GM10248 (cell line): ENCODE measurements at regions not wholly inside any gene's neighbourhood (a gene's known extent, or its start where the extent isn't known, plus 50 kb on each side); places are given as distances from the start of the nearest gene placed in this dataset.
"Not testable (repeated sequence)": the region's sequence is repeated elsewhere in the genome, so short reads cannot be mapped to it uniquely, and the experiment has no call there.

Experiments
- CTCF ChIA-PET: fragments of 300-600 bp; sonication (Branson Sonifier 250); formaldehyde crosslinking; extraction: SDS; loops from one replicate; lab custom pipeline; 2021; ENCODE audit warnings: antibody characterized with exemption; lab: Yijun Ruan, JAX
- POLR2A ChIA-PET: fragments of 350-650 bp; sonication (Branson Sonifier 250); formaldehyde crosslinking; extraction: SDS; loops from one replicate; lab custom pipeline; 2020; ENCODE audit warnings: antibody characterized with exemption; lab: Yijun Ruan, JAX
- DNase-seq: peaks from one replicate; pipeline ENCODE4 v3.0.0; 2012; ENCODE audit errors: extremely low spot score
- TF ChIP-seq, protein P1 (sequence below): IDR thresholded peaks from 2 replicates; pipeline ENCODE4 v1.5.1; 2012; ENCODE audit warnings: mild to moderate bottlenecking, low read depth; ENCODE audit errors: extremely low read depth, missing control alignments, control extremely low read depth

DNA sequence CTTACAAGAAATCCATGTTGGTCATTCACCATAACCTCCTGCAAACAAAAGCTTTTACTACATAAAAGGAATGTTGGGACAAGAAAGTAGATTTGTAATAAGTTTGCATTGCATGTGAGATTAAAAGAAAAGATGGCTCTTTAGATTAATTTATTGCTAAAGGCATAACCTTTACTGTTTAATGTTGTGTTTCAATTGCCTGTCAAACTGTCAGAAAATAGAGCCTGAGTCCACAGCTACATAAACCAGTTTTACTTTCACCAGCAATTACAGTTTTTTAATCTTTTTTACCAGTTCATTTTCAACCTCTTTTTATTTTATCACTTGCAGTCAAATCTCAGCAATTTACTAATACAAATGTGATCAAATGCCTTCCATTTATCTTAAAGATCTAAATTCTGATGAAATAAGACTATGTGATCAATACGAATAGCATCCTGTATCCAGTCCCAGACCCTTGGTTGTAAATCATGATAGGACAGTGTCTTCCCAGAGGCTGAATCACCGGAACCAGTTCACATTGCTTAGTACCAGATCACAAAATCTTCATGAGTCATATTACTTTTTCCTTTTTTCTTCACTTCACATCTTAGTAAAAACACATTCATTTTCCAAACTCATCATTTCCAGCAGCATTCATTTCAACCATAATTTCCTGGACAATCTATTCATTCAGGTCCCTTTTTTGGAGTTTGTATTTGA, 95.4 kb upstream of the FRG1 start:
- DNase-seq = no peak
- TF ChIP-seq, protein P1, sequence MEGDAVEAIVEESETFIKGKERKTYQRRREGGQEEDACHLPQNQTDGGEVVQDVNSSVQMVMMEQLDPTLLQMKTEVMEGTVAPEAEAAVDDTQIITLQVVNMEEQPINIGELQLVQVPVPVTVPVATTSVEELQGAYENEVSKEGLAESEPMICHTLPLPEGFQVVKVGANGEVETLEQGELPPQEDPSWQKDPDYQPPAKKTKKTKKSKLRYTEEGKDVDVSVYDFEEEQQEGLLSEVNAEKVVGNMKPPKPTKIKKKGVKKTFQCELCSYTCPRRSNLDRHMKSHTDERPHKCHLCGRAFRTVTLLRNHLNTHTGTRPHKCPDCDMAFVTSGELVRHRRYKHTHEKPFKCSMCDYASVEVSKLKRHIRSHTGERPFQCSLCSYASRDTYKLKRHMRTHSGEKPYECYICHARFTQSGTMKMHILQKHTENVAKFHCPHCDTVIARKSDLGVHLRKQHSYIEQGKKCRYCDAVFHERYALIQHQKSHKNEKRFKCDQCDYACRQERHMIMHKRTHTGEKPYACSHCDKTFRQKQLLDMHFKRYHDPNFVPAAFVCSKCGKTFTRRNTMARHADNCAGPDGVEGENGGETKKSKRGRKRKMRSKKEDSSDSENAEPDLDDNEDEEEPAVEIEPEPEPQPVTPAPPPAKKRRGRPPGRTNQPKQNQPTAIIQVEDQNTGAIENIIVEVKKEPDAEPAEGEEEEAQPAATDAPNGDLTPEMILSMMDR = no peak
- ChIA-PET CTCF (no interaction called here), POLR2A (no interaction called here)

DNA sequence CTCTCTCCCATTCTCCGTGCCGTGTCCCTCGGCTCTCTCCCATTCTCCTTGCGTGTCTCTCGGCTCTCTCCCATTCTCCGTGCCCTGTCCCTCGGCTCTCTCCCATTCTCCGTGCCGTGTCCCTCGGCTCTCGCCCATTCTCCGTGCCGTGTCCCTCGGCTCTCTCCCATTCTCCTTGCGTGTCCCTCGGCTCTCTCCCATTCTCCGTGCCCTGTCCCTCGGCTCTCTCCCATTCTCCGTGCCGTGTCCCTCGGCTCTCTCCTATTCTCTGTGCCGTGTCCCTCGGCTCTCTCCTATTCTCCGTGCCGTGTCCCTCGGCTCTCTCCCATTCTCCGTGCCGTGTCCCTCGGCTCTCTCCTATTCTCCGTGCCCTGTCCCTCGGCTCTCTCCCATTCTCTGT, 94.6 kb upstream of the FRG1 start:
- DNase-seq, CTCF ChIA-PET, POLR2A ChIA-PET: not testable (repeated sequence)

DNA sequence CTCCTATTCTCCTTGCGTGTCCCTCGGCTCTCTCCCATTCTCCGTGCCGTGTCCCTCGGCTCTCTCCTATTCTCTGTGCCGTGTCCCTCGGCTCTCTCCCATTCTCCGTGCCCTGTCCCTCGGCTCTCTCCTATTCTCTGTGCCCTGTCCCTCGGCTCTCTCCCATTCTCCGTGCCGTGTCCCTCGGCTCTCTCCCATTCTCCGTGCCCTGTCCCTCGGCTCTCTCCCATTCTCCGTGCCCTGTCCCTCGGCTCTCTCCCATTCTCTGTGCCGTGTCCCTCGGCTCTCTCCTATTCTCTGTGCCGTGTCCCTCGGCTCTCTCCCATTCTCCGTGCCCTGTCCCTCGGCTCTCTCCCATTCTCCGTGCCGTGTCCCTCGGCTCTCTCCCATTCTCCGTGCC, 94.1 kb upstream of the FRG1 start:
- DNase-seq, CTCF ChIA-PET, POLR2A ChIA-PET: not testable (repeated sequence)

DNA sequence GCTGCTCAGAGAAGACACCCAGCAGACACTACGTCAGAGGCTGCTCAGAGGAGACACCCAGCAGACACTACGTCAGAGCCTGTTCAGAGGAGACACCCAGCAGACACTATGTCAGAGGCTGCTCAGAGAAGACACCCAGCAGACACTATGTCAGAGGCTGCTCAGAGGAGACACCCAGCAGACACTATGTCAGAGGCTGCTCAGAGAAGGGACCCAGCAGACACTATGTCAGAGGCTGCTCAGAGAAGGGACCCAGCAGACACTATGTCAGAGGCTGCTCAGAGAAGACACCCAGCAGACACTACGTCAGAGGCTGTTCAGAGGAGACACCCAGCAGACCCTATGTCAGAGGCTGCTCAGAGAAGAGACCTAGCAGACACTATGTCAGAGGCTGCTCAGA, 92.0 kb upstream of the FRG1 start:
- POLR2A ChIA-PET, DNase-seq, CTCF ChIA-PET: not testable (repeated sequence)

DNA sequence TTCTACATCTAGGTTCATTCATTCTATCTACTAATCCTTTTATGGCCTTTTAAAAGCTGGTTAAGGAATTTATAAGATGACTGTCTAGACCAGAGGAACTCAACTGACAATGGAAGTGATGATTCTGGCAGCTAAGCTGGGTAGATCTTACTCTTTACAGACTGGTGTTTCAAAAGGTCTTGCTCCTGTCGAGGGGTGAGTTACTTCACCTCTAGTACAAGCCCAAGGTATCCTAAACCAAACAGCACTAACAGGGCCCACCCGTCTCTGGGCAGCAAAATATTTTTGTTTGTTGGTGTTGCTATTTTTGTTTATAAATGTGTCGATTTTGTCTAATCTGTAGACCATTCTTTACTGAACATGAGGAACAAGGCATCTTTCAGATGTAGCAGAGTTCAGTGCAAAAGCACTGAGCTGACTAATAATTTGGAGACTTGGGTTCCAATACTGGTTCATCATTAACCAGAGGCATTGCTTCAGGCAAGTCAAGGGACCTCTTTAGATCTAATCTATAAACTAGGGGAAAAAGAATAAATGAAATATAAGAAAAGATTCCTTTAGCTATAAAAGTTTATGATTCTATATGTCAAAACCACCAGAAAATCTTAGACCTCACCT, 90.3 kb upstream of the FRG1 start:
- CTCF ChIA-PET = interaction anchor here (0.8 kb wide), 1 partner anchor 9 kb away, joined by 3 read pairs; no protein-coding TSS in a partner anchor
- no peak for DNase-seq
- POLR2A ChIA-PET = no interaction called here
- TF ChIP-seq, protein P1 = no peak

DNA sequence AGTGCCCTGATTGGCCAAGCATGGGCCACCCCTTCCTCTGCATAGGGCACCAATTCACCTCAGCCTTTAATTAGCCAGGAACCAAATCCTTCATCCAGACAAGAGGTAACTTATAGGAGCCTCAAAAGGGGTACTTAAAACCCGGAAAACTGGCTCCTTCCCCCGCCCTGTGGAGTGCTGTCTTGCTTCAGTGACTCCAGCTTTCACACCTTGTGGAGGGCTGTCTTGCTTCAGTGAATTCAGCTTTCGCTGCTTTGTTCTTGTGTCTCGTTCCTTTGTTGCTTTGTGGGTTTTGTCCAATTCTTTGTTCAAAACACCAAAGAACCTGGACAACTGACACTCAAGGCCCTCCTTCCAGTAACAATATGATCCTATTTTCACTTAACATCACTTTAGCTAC, 82.2 kb upstream of the FRG1 start:
- TF ChIP-seq, protein P1 = no peak
- ChIA-PET CTCF (no interaction called here), POLR2A (no interaction called here)
- DNase-seq = no peak

DNA sequence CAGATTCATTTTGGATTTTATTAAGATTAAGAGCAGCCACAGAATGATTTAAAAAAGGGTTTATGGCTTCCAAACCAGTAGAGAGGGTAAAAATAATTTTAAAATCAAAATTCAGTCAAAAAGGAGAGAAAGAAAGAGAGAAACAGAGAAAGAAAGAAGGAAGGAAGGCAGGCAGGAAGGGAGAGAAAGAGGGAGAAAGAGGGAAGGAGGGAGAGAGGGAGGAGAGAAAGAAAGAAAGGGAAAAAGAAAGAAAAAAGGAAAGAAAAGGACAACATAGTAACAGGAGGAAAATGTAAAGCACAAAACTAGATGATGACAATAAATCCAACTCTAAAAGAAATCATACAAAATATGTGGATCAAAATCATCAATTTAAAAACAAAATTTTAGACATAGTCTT, 79.6 kb upstream of the FRG1 start:
- ChIA-PET POLR2A (no interaction called here), CTCF (no interaction called here)
- TF ChIP-seq, protein P1 = no peak
- DNase-seq = no peak

DNA sequence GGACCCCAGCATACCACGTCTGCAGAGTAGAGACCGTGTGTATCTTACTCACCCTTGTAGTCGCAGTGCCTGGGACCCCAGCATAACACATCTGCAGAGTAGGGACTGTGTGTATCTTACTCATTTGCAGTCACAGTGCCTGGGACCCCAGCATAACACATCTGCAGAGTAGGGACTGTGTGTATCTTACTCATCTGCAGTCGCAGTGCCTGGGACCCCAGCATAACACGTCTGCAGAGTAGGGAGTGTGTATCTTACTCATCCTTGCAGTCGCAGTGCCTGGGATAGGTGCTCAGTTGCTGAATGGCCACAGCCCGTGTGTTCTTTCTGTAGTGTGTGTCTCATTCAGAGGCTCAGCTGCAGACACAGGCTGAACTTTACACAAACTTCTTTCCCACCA, 71.4 kb upstream of the FRG1 start:
- CTCF ChIA-PET = no interaction called here
- DNase-seq = no peak
- POLR2A ChIA-PET = no interaction called here
- TF ChIP-seq, protein P1 = no peak
